Neural cell (in vitro differentiated cells): ENCODE measurements at regions not wholly inside any gene's neighbourhood (a gene's known extent, or its start where the extent isn't known, plus 50 kb on each side); places are given as distances from the start of the nearest gene placed in this dataset.

Experiments used
- H2AFZ ChIP-seq: fragments of 200-600, 300-800 bp; sonication (generic), shearing (Covaris generic); 2 replicates; pipeline ENCODE4 v1.6.0; 2014; ENCODE audit warnings: low read depth, mild to moderate bottlenecking, antibody characterized with exemption, low read length, moderate library complexity
- H3F3A ChIP-seq: fragments of 200-600 bp; shearing (Covaris generic); 2 replicates; pipeline ENCODE4 v1.6.1; 2016; ENCODE audit warnings: mild to moderate bottlenecking, moderate library complexity, mixed read lengths, antibody characterized with exemption, low read length; ENCODE audit not compliant: insufficient read depth, poor library complexity, severe bottlenecking
- H3K27ac ChIP-seq: fragments of 200-600, 300-800 bp; sonication (generic), shearing (Covaris generic); 2 replicates; pipeline ENCODE4 v1.5.1; 2014; ENCODE audit warnings: mild to moderate bottlenecking, low read length, moderate library complexity
- H3K27me3 ChIP-seq: fragments of 300-800, 200-600 bp; sonication (generic), shearing (Covaris generic); 2 replicates; pipeline ENCODE4 v1.6.0; 2014; ENCODE audit warnings: mild to moderate bottlenecking, low read depth, low read length, moderate library complexity; ENCODE audit not compliant: insufficient read depth
- H3K36me3 ChIP-seq: fragments of 300-800, 200-600 bp; sonication (generic), shearing (Covaris generic); 2 replicates; pipeline ENCODE4 v1.5.1; 2014; ENCODE audit warnings: mild to moderate bottlenecking, antibody characterized with exemption, low read length, moderate library complexity; ENCODE audit not compliant: insufficient read depth
- H3K4me2 ChIP-seq: fragments of 300-800, 200-600 bp; sonication (generic), shearing (Covaris generic); 2 replicates; pipeline ENCODE4 v1.6.0; 2014; ENCODE audit warnings: mild to moderate bottlenecking, low read length
- H3K4me3 ChIP-seq: fragments of 300-800, 200-600 bp; sonication (generic), shearing (Covaris generic); 2 replicates; pipeline ENCODE4 v1.5.1; 2014; ENCODE audit warnings: mild to moderate bottlenecking, low read length, moderate library complexity
- H3K79me2 ChIP-seq: fragments of 200-600 bp; shearing (Covaris generic); replicated peaks from 2 replicates; pipeline ENCODE4 v1.6.0; 2014; ENCODE audit warnings: mild to moderate bottlenecking, low read length, moderate library complexity; ENCODE audit not compliant: insufficient read depth
- H3K9ac ChIP-seq: fragments of 300-800, 200-600 bp; sonication (generic), shearing (Covaris generic); 2 replicates; pipeline ENCODE4 v1.6.1; 2016; ENCODE audit warnings: mild to moderate bottlenecking, low read length, mixed read lengths
- H3K9me2 ChIP-seq: fragments of 200-600 bp; shearing (Covaris generic); 2 replicates; pipeline ENCODE4 v1.6.1; 2016; ENCODE audit warnings: mild to moderate bottlenecking, low read length, mixed read lengths; ENCODE audit not compliant: insufficient read depth
- H3K9me3 ChIP-seq: fragments of 200-600, 300-800 bp; sonication (generic), shearing (Covaris generic); 2 replicates; pipeline ENCODE4 v1.6.1; 2016; ENCODE audit warnings: mild to moderate bottlenecking, mixed run types, low read length, moderate library complexity, mixed read lengths
- H4K20me1 ChIP-seq: fragments of 200-600 bp; shearing (Covaris generic); 2 replicates; pipeline ENCODE4 v1.6.1; 2016; ENCODE audit warnings: mild to moderate bottlenecking, mixed run types; ENCODE audit not compliant: insufficient read depth
- EP300 ChIP-seq: fragments of 450-650 bp; conservative IDR thresholded peaks from 2 replicates; pipeline ENCODE4 v1.6.1; 2014; ENCODE audit warnings: antibody characterized with exemption, mild to moderate bottlenecking, moderate library complexity; ENCODE audit not compliant: poor library complexity, severe bottlenecking
- EZH2 ChIP-seq: fragments of 200-600, 300-800 bp; shearing (Covaris generic), sonication (generic); IDR thresholded peaks from 2 replicates; pipeline ENCODE4 v1.6.1; 2014; ENCODE audit warnings: antibody characterized with exemption, low read length, borderline replicate concordance, mild to moderate bottlenecking; ENCODE audit not compliant: insufficient read depth, poor library complexity, severe bottlenecking
- POLR2AphosphoS5 ChIP-seq: IDR thresholded peaks from 2 replicates; pipeline ENCODE4 v1.6.1; 2012
- RAD21 ChIP-seq: fragments of 450-650 bp; conservative IDR thresholded peaks from 2 replicates; pipeline ENCODE4 v1.6.1; 2014; ENCODE audit warnings: antibody characterized with exemption, mild to moderate bottlenecking, moderate library complexity
- SMC3 ChIP-seq: fragments of 450-650 bp; conservative IDR thresholded peaks from 2 replicates; pipeline ENCODE4 v1.6.1; 2014; ENCODE audit warnings: antibody characterized with exemption, mild to moderate bottlenecking, moderate library complexity; ENCODE audit not compliant: poor library complexity
- TF ChIP-seq, protein P1 (sequence below): IDR thresholded peaks from 2 replicates; pipeline ENCODE4 v1.6.1; 2012; ENCODE audit warnings: borderline replicate concordance

DNA sequence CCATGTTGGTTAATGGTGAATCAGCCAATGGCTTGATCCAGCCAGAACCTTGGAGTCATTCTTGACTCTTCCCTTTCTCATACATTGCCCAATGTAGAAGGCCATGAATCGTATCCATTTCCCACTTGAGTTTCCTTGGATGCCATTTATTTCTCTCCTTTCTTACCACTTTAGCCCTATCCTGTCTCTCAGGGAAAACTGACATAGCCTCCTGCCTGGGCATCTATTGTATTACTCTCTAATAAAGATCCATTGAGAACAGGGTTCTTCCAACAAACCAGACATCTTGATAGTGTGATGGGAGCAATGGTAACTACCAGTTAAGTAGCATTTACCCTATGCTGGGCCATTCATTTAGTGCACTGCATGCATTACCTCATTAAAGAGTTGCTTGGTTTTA is 104.2 kb upstream of the CDH11 start:
- Histone ChIP-seq H3F3A (no peaks in the 10 kb centered on the region), H3K27ac (no peak overlapping the region)
- TF ChIP-seq, protein P1, sequence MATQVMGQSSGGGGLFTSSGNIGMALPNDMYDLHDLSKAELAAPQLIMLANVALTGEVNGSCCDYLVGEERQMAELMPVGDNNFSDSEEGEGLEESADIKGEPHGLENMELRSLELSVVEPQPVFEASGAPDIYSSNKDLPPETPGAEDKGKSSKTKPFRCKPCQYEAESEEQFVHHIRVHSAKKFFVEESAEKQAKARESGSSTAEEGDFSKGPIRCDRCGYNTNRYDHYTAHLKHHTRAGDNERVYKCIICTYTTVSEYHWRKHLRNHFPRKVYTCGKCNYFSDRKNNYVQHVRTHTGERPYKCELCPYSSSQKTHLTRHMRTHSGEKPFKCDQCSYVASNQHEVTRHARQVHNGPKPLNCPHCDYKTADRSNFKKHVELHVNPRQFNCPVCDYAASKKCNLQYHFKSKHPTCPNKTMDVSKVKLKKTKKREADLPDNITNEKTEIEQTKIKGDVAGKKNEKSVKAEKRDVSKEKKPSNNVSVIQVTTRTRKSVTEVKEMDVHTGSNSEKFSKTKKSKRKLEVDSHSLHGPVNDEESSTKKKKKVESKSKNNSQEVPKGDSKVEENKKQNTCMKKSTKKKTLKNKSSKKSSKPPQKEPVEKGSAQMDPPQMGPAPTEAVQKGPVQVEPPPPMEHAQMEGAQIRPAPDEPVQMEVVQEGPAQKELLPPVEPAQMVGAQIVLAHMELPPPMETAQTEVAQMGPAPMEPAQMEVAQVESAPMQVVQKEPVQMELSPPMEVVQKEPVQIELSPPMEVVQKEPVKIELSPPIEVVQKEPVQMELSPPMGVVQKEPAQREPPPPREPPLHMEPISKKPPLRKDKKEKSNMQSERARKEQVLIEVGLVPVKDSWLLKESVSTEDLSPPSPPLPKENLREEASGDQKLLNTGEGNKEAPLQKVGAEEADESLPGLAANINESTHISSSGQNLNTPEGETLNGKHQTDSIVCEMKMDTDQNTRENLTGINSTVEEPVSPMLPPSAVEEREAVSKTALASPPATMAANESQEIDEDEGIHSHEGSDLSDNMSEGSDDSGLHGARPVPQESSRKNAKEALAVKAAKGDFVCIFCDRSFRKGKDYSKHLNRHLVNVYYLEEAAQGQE = no peak
- no peak for TF ChIP-seq POLR2AphosphoS5
- TF ChIP-seq EP300 = no peak

DNA sequence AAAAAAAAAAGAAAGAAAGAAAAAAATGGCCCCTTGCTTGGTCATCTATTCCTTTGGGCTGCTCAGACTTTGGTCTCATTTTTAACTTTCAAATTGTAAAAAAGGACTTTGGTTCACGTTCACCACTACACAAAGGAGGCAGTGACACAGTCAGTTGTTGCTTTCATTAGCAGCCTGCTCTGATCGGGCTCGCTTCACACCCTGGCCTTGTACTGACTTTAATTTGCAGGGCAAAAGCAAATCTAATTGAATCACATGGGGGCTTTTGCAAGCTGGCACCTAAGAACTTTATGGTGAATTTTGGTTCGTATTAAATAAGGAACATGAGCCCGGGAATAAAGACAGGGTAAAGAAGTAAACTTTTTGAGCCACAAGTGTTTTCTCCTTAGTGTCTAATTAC is 103.6 kb upstream of the CDH11 start:
- no peaks in the 10 kb centered on the region for H3F3A ChIP-seq
- H3K36me3 ChIP-seq = no peaks in the 10 kb centered on the region
- H3K27me3 ChIP-seq = no peaks in the 10 kb centered on the region
- H2AFZ ChIP-seq = no peak overlapping the region
- H3K9me2 ChIP-seq = no peaks in the 10 kb centered on the region
- no peak overlapping the region for H3K4me2 ChIP-seq
- no peak overlapping the region for H3K9ac ChIP-seq
- H3K79me2 ChIP-seq = no peaks in the 10 kb centered on the region
- H3K9me3 ChIP-seq = no peaks in the 10 kb centered on the region
- H3K27ac ChIP-seq = no peak overlapping the region
- TF ChIP-seq EP300 (no peak), SMC3 (no peak), EZH2 (no peak)
- TF ChIP-seq, protein P1 = no peak
- no peak overlapping the region for H3K4me3 ChIP-seq
- H4K20me1 ChIP-seq = no peaks in the 10 kb centered on the region

More for the DNA sequence above, 104.2 kb upstream of the CDH11 start:
- no peak overlapping the region for H2AFZ ChIP-seq
- no peaks in the 10 kb centered on the region for H3K9me2 ChIP-seq
- no peaks in the 10 kb centered on the region for H3K9me3 ChIP-seq
- H3K4me2 ChIP-seq = no peak overlapping the region
- H3K79me2 ChIP-seq = no peaks in the 10 kb centered on the region
- no peaks in the 10 kb centered on the region for H3K27me3 ChIP-seq
- no peak overlapping the region for H3K4me3 ChIP-seq
- no peaks in the 10 kb centered on the region for H3K36me3 ChIP-seq
- H3K9ac ChIP-seq = no peak overlapping the region
- H4K20me1 ChIP-seq = no peaks in the 10 kb centered on the region

DNA sequence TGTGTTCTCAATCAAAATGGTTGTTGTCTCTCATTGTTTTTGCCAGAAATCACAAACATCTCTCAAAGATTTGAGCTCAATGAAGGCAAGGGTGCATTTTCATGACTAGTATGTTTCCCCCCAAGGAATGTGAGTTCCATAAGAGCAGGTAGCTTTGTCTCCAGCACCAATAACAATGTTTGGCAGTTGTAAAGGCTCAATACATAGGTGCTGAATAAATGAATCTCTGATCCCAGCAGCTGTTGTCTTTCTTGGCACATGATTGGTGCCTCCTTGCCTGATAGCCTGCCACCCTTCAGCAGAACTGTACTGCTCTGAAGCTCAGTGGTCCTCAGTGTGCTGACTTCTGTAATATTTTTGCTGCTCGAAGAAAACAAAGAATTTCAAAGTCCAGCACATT is 103.1 kb upstream of the CDH11 start:
- no peaks in the 10 kb centered on the region for H3K36me3 ChIP-seq
- no peak overlapping the region for H3K4me2 ChIP-seq
- H3K9me2 ChIP-seq = no peaks in the 10 kb centered on the region
- H4K20me1 ChIP-seq = no peaks in the 10 kb centered on the region
- TF ChIP-seq, protein P1 = no peak
- no peak for TF ChIP-seq RAD21
- TF ChIP-seq POLR2AphosphoS5 = no peak
- H3F3A ChIP-seq = no peaks in the 10 kb centered on the region
- no peak overlapping the region for H3K4me3 ChIP-seq
- H3K9me3 ChIP-seq = no peaks in the 10 kb centered on the region
- H3K27ac ChIP-seq = no peak overlapping the region
- no peak overlapping the region for H3K9ac ChIP-seq
- no peaks in the 10 kb centered on the region for H3K79me2 ChIP-seq
- no peaks in the 10 kb centered on the region for H3K27me3 ChIP-seq
- H2AFZ ChIP-seq = no peak overlapping the region
